GM23338 (cell line): ENCODE measurements at regions not wholly inside any gene's neighbourhood (a gene's known extent, or its start where the extent isn't known, plus 50 kb on each side); places are given as distances from the start of the nearest gene placed in this dataset.

Experiments
- CREB1 ChIP-seq: fragments of 250-450 bp; sonication (Bioruptor Pico); IDR thresholded peaks from 2 replicates; pipeline ENCODE4 v1.5.0; 2020; ENCODE audit warnings: low read depth, mild to moderate bottlenecking, moderate library complexity
- EZH2 ChIP-seq: fragments of 200-600 bp; sonication (generic); IDR thresholded peaks from one replicate; pipeline ENCODE4 v1.8.0; 2017; ENCODE audit warnings: antibody characterized with exemption, mild to moderate bottlenecking, low read depth; ENCODE audit not compliant: unreplicated experiment
- EZH2phosphoT487 ChIP-seq: fragments of 200-600 bp; sonication (generic); IDR thresholded peaks from one replicate; pipeline ENCODE4 v1.8.1; 2018; ENCODE audit warnings: antibody characterized with exemption; ENCODE audit not compliant: unreplicated experiment
- NANOG ChIP-seq: IDR thresholded peaks from 2 replicates; pipeline ENCODE4 v1.6.1; 2016; ENCODE audit warnings: antibody characterized with exemption, borderline replicate concordance
- POLR2AphosphoS5 ChIP-seq: IDR thresholded peaks from 2 replicates; pipeline ENCODE4 v1.6.1; 2016; ENCODE audit warnings: antibody characterized with exemption, low read depth
- TF ChIP-seq, protein P1 (sequence below), 2 experiments: fragments of 200-600 bp in 1 of 2; sonication (generic) in 1 of 2; conservative IDR thresholded peaks; 2 replicates each; pipeline versions ENCODE4 v1.5.1 to v1.6.1; 2016 to 2017; ENCODE audit warnings: antibody characterized with exemption in 2 of 2, low read depth in 2 of 2, mild to moderate bottlenecking in 2 of 2, moderate library complexity in 1 of 2
- TF ChIP-seq, protein P2 (sequence below): IDR thresholded peaks from 2 replicates; pipeline ENCODE4 v1.6.1; 2016; ENCODE audit warnings: antibody characterized with exemption
- TF ChIP-seq, protein P3 (sequence below): IDR thresholded peaks from one replicate; pipeline ENCODE4 v1.6.1; 2018; ENCODE audit warnings: antibody characterized with exemption; ENCODE audit not compliant: unreplicated experiment

DNA sequence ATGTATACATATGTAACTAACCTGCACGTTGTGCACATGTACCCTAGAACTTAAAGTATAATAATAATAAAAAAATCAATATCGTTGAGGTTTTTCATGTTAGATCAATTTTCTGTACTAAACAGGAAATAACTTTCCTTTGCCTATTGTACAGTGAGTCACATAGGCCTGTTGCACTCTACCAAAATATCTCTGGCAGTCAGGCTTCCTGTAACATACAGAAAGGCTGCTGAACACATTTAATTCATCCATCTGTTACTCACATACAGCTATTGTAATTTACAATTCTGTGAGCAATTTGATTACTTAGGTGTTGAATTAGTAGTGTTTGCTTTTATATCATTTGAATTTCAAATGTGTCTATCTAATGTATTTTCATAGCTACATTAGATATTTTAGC lies 427.8 kb downstream of the TMA16 start:
- TF ChIP-seq, protein P1, sequence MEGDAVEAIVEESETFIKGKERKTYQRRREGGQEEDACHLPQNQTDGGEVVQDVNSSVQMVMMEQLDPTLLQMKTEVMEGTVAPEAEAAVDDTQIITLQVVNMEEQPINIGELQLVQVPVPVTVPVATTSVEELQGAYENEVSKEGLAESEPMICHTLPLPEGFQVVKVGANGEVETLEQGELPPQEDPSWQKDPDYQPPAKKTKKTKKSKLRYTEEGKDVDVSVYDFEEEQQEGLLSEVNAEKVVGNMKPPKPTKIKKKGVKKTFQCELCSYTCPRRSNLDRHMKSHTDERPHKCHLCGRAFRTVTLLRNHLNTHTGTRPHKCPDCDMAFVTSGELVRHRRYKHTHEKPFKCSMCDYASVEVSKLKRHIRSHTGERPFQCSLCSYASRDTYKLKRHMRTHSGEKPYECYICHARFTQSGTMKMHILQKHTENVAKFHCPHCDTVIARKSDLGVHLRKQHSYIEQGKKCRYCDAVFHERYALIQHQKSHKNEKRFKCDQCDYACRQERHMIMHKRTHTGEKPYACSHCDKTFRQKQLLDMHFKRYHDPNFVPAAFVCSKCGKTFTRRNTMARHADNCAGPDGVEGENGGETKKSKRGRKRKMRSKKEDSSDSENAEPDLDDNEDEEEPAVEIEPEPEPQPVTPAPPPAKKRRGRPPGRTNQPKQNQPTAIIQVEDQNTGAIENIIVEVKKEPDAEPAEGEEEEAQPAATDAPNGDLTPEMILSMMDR (conservative IDR thresholded peaks at IDR 0.05; ENCODE audit: low read depth in 2 of 2) = no peak
- no peak for TF ChIP-seq POLR2AphosphoS5
- TF ChIP-seq, protein P2, sequence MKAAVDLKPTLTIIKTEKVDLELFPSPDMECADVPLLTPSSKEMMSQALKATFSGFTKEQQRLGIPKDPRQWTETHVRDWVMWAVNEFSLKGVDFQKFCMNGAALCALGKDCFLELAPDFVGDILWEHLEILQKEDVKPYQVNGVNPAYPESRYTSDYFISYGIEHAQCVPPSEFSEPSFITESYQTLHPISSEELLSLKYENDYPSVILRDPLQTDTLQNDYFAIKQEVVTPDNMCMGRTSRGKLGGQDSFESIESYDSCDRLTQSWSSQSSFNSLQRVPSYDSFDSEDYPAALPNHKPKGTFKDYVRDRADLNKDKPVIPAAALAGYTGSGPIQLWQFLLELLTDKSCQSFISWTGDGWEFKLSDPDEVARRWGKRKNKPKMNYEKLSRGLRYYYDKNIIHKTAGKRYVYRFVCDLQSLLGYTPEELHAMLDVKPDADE = no peak
- TF ChIP-seq CREB1 = no peak
- no peak for TF ChIP-seq EZH2phosphoT487
- TF ChIP-seq EZH2 = no peak
- TF ChIP-seq, protein P3, sequence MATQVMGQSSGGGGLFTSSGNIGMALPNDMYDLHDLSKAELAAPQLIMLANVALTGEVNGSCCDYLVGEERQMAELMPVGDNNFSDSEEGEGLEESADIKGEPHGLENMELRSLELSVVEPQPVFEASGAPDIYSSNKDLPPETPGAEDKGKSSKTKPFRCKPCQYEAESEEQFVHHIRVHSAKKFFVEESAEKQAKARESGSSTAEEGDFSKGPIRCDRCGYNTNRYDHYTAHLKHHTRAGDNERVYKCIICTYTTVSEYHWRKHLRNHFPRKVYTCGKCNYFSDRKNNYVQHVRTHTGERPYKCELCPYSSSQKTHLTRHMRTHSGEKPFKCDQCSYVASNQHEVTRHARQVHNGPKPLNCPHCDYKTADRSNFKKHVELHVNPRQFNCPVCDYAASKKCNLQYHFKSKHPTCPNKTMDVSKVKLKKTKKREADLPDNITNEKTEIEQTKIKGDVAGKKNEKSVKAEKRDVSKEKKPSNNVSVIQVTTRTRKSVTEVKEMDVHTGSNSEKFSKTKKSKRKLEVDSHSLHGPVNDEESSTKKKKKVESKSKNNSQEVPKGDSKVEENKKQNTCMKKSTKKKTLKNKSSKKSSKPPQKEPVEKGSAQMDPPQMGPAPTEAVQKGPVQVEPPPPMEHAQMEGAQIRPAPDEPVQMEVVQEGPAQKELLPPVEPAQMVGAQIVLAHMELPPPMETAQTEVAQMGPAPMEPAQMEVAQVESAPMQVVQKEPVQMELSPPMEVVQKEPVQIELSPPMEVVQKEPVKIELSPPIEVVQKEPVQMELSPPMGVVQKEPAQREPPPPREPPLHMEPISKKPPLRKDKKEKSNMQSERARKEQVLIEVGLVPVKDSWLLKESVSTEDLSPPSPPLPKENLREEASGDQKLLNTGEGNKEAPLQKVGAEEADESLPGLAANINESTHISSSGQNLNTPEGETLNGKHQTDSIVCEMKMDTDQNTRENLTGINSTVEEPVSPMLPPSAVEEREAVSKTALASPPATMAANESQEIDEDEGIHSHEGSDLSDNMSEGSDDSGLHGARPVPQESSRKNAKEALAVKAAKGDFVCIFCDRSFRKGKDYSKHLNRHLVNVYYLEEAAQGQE = no peak
- TF ChIP-seq NANOG = no peak
